Stimulated activated CD8-positive, alpha-beta memory T cell treated with anti-CD3 and anti-CD28 coated beads, Interleukin-12 subunit alpha, Interleukin-12 subunit beta, amount 100 ng/mL, for 24 hours (primary cell): ENCODE measurements at regions not wholly inside any gene's neighbourhood (a gene's known extent, or its start where the extent isn't known, plus 50 kb on each side); places are given as distances from the start of the nearest gene placed in this dataset.

ENCODE experiments used
- DNase-seq: peaks from one replicate; pipeline ENCODE4 v3.0.0-alpha.2; 2020; ENCODE audit errors: extremely low read depth

DNA sequence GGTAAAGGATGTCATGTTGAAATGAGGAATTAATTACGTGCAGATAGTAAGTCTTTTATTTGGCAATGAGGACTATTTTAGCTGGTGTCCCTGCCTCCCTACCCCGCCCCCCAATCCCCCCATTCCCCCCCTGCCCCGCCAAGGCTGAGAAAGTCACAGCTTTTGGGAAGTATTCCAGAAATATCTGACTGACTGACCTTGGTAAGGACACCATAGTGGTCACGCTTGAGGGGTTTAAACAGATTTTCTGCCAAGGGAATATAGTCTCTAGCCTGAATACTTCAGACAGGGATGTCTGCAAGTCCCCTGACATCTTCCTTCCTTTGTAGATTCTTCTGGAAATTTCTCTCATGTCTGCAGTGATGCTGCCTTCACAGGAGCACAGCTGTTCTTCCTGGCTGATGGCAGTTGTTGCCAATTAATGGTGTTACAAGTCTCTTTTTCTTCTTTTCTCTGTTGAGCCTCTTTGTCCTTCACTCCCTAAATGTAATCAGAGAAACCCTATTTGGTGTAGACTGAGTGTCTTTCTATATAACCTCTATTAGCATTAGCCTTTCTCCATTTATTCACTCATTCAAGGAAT is 53.7 kb upstream of the MGAT5 start:
- DNase-seq, result no peak

DNA sequence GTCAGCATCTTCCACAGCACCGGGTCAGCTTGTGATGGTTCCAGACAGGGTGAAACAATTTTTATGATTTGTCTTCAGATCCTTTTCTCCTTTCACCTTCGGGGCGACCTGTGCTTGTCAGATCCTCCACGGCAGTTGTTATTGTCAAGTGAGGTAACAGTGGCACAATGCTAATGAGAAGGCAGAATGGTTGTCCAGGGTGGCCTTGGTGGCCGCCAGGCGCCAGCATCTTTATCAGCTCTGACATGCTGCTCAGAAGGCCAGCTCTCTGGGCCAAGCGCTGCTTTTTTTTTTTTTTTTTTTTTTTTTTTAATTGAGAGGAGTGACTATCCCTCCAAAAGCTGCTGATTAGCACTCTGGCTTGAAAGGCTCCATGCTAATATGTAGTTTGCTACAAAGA is 52.3 kb upstream of the MGAT5 start:
- DNase-seq, result no peak

DNA sequence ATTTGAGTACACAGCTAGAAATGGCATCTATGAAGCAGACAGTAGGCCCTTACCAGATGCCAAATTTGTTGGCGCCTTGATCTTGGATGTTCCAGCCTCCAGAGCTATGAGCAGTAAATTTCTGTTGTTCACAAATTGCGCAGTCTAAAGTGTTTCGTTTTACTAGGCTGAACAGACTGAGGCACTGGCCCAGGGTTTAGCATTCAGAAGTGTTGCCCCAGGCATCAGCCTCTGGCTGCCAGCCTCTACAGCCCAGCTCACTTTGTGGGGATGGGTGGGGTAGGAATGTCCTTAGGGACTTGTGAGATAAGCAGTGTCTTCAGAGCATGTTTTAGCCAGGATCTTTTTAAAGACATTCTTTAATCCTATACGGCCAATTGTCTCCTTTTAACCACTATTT is 51.5 kb upstream of the MGAT5 start:
- DNase-seq, result no peak

DNA sequence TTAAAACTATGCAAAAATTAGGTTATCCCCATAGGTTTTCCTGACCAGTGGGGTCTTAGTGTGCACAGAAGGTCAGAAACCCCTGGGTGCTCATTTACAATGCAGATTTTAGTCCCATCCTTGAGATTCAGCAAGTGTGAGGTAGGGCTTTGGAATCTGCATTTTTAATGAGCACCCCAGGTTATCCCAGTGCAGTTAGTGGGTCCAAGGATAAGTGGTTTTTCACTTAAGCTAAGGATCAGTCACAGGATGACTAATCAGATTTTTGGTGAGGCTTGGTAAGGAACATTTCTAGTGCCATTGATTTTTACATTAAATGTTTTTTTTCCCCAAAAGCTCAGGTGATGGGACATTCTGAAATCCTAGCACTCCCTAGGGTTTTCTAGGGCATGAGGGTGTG is 50.7 kb upstream of the MGAT5 start:
- no peak for DNase-seq
